ENCODE measurements at regions not wholly inside any gene's neighbourhood (a gene's known extent, or its start where the extent isn't known, plus 50 kb on each side); places are given as distances from the start of the nearest gene placed in this dataset.

GRCh38 chr9:129467004-129467588, 153.8 kb downstream of the C9orf50 start:
- no peaks in the 10 kb centered on the region for H3K36me3 ChIP-seq
- TF ChIP-seq CTCF (IDR thresholded peaks at IDR 0.05) = no peak
- peaks cover 13 to 30% of the 10 kb centered on the region in 2 donors for H3K4me1 ChIP-seq (ENCODE audit: control insufficient read depth in 1 of 2, low read depth in 2 of 2)
- H3K27ac ChIP-seq = no peak overlapping the region
- ATAC-seq (ENCODE audit: insufficient number of reproducible peaks, low FRiP score, low read depth) = no peak
- DNase-seq (ENCODE audit: low spot score) = no peak
- H3K9me3 ChIP-seq = no peaks in the 10 kb centered on the region
- no peak overlapping the region for H3K4me3 ChIP-seq
- no peaks in the 10 kb centered on the region for H3K27me3 ChIP-seq (replicated peaks; ENCODE audit: insufficient read depth)

GRCh38 chr9:129465834-129466535, 154.9 kb downstream of the C9orf50 start:
- Histone ChIP-seq H3K27me3 (replicated peaks; ENCODE audit: insufficient read depth) (no peaks in the 10 kb centered on the region), H3K9me3 (no peaks in the 10 kb centered on the region), H3K4me1 (ENCODE audit: control insufficient read depth in 1 of 2, low read depth in 2 of 2) (peaks cover 23 to 41% of the 10 kb centered on the region in 2 donors), H3K27ac (no peak overlapping the region), H3K4me3 (no peak overlapping the region), H3K36me3 (no peaks in the 10 kb centered on the region)
- DNase-seq (ENCODE audit: low spot score) = no peak
- no peak for ATAC-seq (ENCODE audit: insufficient number of reproducible peaks, low FRiP score, low read depth)
- TF ChIP-seq CTCF (IDR thresholded peaks at IDR 0.05) = no peak

DNA sequence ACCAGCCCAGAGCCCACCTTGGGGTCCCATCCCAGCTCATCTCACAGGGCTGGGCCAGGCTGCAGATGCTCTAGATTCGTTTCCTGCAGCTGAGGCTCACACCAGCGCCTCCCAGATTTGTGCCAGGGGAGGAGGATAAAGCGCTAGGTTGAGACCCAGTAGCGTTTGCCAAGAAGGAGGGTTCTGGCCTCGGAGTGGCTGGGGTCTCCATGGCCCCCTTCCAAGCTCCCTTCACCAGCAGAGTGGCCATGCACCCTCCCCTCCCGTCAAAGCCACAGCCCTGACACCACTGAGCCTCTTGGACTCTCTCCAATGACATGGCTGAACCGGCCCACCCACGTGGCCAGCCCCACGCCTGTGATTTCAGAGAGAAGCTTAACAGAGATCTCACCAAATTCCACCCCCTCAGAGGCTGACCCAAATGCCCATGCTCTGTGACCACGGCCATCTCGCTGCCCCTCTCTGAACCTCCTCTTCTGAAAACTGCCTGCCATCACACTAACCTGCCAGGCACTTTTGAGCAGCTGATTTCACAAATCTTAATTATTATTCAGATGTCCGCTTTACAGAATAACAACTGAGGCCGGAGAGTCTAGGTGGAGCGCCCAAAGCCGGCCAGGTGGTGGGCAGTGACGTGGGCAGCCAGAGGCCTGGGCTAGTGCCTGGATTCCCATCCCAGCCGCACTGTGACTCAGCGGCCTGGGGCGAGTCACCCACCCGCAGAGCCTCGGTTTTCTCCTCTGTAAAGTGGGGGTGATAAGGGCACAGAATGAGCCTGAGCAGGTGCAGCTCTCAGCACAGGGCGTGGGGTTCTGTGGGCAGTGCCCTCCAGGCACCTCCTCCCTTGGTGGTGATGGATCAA, 155.7 kb downstream of the C9orf50 start:
- H3K4me3 ChIP-seq = no peak overlapping the region
- DNase-seq (ENCODE audit: low spot score) = no peak
- no peaks in the 10 kb centered on the region for H3K36me3 ChIP-seq
- no peak overlapping the region for H3K27ac ChIP-seq
- peaks cover 26 to 46% of the 10 kb centered on the region in 2 donors for H3K4me1 ChIP-seq (ENCODE audit: control insufficient read depth in 1 of 2, low read depth in 2 of 2)
- no peaks in the 10 kb centered on the region for H3K27me3 ChIP-seq (replicated peaks; ENCODE audit: insufficient read depth)
- ATAC-seq (ENCODE audit: insufficient number of reproducible peaks, low FRiP score, low read depth) = no peak
- TF ChIP-seq CTCF (IDR thresholded peaks at IDR 0.05) = no peak
- no peaks in the 10 kb centered on the region for H3K9me3 ChIP-seq

- ATAC-seq (ENCODE audit: insufficient number of reproducible peaks, low FRiP score, low read depth) (no peak), DNase-seq (ENCODE audit: low spot score) (no peak)
- H3K36me3 ChIP-seq = no peaks in the 10 kb centered on the region
- no peak overlapping the region for H3K4me3 ChIP-seq
- no peaks in the 10 kb centered on the region for H3K27me3 ChIP-seq (replicated peaks; ENCODE audit: insufficient read depth)
- no peak overlapping the region for H3K27ac ChIP-seq
- TF ChIP-seq CTCF (IDR thresholded peaks at IDR 0.05) = no peak
- peaks cover 37 to 57% of the 10 kb centered on the region in 2 donors for H3K4me1 ChIP-seq (ENCODE audit: control insufficient read depth in 1 of 2, low read depth in 2 of 2)
- H3K9me3 ChIP-seq = no peaks in the 10 kb centered on the region
Observed at GRCh38 chr9:129463994-129464393, 156.9 kb downstream of the C9orf50 start.

GRCh38 chr9:129463477-129463876, 157.4 kb downstream of the C9orf50 start:
- no peaks in the 10 kb centered on the region for H3K36me3 ChIP-seq
- ATAC-seq (ENCODE audit: insufficient number of reproducible peaks, low FRiP score, low read depth) (no peak), DNase-seq (ENCODE audit: low spot score) (no peak)
- peaks cover 42 to 62% of the 10 kb centered on the region in 2 donors for H3K4me1 ChIP-seq (ENCODE audit: control insufficient read depth in 1 of 2, low read depth in 2 of 2)
- H3K9me3 ChIP-seq = no peaks in the 10 kb centered on the region
- TF ChIP-seq CTCF (IDR thresholded peaks at IDR 0.05) = no peak
- H3K27ac ChIP-seq = no peak overlapping the region
- H3K27me3 ChIP-seq (replicated peaks; ENCODE audit: insufficient read depth) = no peaks in the 10 kb centered on the region
- no peak overlapping the region for H3K4me3 ChIP-seq
